ENCODE measurements at regions not wholly inside any gene's neighbourhood (a gene's known extent, or its start where the extent isn't known, plus 50 kb on each side); places are given as distances from the start of the nearest gene placed in this dataset.
A peak's percentile ranks its signal among the peaks of the same experiment; 100 is the strongest.
"Not testable (repeated sequence)": the region's sequence is repeated elsewhere in the genome, so short reads cannot be mapped to it uniquely, and the experiment has no call there.

DNA sequence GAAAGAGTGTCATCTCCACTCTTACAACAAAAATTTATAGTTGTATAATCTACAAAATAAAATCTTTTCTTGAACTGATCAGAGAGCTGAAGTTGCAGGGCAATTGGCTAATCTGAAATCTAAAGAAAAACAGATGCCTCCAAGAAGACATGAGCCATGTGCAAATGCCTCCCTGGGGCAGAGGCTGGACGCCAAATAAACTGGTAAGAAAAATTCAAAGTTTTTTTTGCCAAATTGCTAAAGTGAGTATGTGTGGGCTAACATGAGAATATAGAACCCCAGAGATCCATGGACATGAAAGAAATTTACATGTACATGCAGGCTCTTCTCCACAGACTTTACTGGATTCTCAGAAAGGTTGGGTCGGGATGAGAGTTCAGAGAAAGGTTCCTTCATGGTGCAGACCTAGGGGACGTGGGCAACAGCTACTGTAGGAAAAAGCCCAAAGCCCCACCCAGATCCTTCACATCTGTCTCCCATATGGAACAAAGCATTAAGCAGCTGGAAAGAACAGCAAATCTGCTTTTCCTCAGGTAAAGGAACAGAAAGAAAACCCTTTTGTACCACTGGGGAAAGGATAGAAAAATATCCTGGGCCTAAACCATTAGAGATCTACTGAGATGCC is 90.5 kb upstream of the SIRPG start:
- DNase-seq: no peak

DNA sequence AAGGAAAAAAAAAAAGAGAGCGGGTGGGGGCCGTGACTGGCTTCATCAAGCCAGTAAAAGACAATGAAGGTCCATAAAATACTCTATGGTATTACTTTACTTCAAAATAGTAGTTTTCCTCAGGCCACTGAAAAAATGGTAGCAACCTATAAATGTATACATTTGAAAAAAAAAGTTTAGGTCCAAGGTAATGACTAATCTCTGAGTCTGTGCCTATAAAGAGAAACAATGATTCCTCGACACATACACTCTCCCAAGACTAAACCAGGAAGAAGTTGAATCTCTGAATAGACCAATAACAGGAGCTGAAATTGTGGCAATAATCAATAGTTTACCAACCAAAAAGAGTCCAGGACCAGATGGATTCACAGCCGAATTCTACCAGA is 84.5 kb upstream of the SIRPG start:
- not testable (repeated sequence) for DNase-seq

DNA sequence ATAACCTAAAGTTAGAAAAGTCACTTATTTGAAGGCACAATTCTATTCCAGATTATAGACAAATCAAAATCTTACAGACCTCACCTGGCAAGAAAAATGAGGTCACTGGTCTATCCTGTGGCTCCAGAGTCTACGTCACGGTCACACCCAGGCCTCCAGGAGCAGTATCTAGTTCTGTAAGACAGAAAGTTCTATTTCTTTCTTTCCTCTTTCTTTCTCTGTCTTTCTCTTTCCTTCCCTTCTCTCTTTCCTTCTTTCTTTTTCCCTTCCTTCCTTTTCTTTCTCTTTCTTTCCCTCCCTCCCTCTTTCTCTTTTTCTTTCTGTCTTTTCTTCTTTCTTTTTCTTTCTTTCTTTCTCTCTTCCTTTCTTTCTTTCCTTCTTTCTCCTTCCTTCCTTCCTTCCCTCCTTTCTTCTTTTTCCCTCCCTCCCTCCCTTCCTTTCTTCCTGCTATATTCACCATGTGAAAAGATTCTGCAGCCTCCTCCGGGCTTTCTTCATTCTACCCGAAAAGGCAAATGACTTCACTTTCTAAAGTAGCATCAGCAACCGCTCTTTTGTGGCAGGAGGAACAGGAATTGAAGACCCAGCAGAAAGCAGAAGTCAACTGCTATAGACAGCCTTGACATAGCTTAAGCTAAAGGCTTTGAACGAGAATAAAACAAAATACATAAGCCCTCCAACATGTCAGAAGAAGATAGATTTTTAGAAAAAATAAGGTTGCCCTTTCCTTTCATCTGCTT is 83.9 kb upstream of the SIRPG start:
- DNase-seq: peak; percentile 71

DNA sequence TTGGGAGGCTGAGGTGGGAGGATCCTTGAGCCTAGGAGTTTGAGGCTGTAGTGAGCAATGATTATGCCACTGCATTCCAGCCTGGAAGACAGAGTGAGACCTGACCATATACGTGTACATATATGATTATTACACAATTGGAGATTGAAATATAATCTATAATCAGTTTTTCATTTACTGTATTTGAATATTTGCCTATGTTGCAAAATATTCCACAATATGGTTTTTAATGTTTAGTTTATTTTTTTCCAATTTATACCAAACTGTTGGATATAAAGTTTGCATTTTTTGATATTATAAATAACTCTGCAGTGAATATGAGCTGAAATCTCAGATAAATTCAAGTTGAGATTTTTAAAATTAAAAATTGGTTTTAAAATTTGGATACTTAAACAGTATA is 79.6 kb upstream of the SIRPG start:
- no peak for DNase-seq

DNA sequence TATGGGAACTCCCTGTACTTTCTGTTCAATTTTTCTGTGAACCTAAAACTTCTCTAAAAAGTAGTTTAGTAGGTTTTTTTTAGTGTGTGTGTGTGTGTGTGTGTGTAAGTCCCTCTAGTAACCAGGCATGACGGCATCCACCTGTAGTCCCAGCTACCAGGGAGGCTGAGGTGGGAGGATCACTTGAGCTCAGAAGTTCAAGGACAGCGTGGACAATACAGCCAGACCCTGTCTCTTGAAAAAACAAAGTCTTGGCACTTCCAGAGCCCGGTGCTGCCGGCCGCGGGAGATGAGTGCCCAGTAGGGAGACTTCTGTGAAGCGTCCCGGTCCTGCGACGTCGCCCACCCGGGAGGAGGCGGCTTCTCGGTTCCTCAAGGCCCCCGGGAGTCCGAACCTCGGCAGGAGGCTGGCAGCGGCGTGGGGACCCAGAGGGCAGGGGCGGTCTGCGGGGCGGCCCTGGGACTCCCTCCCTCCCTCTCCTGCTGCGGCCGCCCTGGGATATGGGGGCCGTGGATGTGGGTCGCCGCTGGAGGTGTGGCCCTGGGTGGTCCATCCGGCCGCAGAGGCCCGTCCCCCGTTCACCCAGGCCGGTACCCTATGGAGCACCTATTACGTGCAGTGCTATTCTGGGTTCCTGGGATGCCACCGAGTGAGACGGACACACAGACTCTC is 78.0 kb upstream of the SIRPG start:
- DNase-seq: no peak

DNA sequence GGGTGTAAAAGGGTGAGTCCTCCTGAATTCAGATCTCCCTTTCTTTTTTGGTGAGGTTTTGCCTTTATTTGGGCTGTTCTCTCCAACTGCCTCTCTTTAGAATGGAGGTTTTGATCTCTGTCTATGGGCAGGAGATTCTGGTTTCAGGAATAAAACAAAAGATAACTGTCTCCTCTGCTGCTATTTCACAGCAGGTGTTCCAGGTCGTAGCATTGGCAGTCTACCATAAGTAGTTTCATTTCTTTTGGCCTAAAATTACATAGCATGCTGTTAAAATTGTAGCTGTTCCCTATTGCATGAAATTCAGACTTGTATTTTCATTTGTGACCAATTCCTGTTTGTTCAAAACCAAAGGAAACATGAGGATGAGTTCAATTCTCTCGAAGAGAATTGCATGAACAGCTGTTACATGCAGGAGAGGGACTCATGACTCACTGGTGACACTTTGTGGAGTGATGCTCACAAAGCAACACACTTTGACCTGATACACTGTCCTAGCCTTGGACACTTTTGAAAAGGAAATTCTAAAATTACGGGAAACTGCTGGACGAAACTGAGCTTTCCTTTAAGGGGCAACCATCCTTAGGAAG is 76.8 kb upstream of the SIRPG start:
- DNase-seq: peak; percentile 4

DNA sequence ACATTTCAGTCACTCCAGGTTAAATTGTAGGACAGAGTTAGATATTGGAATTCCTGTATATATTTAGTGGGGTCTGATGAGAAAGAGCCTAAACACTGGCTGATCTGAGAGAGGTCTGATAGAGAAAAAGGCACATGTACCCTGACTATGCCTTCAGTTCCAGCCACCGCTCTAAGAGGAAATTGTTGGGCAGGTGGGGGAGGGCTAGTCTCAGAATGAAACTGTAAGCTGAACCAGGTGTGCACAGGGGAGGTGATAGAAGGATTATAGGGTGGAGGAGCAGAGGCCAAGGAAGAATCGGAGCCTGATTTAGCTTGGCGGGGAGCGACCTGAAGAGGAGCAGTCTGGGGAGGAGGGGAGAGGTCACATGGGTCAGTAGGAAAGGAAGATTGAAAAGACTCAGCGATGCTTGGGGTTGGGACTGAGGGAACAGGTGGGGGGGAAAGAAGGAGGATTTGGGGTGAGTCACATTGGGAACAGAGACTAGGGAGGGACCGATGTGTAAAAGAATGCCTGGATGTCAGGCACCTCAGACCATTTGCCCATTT is 74.3 kb upstream of the SIRPG start:
- DNase-seq: not testable (repeated sequence)

DNA sequence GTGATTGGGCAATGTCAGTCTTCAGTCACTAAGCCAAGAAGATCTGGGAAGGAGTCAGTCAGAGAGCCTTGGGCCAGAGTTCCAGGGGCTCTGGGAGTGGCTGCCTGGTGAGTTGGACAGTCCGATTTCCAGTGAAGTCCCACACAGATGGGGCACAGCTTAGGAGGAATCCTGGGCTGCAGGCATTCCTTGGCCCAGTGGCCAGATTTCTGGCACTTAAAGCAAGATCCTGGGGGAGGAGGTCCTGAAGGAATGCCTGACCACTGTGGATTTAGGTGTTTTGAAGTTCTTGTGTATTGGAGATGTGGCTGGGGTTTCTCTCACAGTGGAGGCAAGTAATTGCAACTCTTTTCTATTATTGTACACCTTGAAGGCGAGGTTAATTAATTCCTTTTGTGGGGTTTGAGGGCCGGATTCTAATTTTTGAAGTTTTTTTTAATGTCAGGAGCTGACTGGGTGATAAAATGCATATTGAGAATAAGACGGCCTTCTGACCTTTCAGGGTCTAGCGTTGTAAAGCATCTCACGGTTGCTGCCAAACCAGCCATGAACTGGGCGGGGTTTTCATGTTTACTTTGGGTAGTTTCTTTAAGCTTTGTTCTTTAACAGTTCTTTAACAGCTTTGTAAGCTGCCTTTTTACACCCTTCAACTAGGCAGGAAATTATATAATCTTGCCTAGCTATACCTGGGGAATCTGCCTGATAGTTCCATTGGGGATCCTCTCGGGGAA is 73.6 kb upstream of the SIRPG start:
- not testable (repeated sequence) for DNase-seq

DNA sequence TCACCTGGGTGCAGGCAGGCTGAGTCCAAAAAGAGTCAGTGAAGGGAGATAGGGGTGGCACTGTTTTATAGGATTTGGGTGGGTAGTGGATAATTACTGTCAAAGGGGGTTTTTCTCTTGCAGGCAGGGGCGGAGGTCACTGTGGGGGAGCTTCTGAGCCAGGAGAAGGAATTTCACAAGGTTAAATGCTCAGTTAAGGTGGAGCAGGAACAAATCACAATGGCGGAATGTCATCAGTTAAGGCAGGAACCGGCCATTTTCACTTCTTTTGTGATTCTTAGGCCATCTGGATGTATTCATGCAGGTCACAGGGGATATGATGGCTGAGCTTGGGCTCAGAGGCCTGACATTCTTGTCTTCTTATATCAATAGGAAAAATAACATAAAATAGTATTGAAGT is 69.7 kb upstream of the SIRPG start:
- DNase-seq: not testable (repeated sequence)

DNA sequence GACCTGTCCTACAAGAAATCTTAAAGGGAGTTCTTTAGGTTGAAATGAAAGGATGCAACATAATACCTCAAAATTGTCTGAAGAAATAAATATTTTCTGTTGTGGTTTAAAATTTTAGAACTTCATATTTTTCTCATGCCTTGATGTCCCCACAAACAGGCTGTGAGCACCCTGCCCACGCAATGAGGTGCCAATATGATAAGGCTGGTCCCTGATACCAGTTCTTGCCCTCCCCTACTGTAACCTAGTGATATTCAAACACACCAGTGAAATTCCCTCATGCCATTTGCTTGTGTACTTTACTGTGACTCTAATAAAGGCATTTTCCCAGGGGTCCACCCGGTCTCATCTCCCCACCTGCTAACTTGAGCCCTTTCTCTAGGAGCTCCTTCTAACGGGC is 67.3 kb upstream of the SIRPG start:
- DNase-seq: no peak

DNA sequence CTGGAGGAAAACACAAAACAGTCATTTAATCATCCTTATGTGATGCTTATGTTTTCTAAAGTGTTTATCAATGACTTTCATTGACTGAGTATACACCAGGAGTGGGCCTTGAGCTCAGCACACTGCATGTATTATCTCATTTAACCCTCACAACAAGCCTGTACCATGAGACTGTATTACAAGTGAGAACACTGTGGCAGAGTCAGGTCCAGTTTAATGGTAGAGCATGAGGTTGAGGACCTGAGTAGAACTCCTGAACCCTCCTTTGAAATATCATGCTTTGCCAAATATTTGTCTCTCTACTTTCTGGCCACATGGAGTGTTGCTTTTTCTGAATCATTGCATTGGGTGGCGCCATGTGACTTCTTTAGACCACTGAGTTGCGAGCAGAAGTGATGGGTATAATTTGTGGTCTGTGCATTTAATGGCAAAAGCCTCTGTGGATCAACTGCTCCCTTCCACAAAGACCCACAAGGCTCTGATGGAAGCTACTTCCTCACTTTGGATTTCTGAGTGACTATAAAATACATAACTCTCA is 65.0 kb upstream of the SIRPG start:
- no peak for DNase-seq

DNA sequence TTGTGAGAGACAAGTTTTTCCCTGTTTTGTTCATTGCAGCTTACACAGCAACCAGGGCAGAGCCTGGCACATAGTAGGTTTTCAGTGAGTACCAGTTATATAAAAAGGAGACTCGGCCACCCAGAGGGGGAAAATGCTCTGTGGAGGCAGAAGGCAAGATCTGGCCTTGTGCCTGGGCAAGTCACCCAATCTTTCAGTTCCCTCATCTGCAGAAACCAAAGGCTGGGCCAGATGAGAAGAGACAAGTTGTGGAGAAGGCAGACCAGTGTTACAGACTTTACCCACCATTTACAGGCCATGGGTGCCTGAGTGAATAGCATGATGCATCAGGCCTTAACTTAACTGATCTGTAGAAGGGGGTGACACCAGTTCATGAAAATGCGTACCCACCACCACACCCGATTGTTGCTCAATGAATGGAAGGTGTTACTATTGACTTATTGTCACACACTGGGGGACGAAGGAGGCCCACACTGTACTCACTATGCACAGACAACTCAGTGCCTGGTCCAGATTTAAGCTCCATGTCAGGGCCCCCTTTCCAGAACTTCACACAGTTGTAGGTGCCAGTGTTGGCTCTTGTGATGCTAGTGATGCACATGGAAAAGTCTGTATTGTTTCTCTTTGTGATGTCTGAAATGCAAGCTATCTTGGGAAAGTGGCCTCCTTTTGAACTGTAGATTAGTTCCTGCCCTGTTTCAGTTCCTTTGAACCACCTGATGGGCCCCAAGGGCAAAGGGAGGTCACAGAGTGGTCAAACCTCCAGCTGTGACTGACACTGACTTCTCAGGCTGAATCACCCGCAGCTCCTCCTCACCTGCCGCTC is 64.3 kb upstream of the SIRPG start:
- no peak for DNase-seq

DNA sequence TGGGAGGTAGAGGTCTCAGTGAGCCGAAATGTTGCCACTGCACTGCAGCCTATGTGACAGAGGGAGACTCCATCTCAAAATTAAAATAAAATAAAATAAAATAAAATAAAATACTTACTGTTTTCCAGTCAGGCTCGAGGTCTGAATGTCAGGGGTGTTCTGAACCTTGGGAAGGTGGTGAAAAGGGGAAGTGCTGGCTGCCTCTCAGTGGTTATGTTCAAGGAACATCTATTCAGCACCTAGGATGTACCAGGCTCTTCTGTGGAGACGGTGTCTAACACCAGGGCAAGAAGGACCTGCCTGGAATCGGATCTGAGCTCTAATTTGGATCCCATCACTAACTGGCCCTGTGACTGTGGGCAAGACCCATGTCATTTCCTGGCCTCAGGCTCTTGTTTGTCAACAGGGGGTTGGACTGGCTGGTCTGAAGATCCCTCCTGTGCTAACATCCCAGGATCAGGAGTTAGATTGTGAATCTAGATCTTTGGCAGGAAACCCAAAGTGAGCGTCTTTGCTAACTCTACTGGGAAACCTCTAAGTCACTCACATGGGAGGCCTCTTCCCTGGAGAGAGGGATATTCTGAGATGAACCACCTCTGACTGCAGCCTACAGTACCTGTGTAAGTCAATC is 63.4 kb upstream of the SIRPG start:
- no peak for DNase-seq

DNA sequence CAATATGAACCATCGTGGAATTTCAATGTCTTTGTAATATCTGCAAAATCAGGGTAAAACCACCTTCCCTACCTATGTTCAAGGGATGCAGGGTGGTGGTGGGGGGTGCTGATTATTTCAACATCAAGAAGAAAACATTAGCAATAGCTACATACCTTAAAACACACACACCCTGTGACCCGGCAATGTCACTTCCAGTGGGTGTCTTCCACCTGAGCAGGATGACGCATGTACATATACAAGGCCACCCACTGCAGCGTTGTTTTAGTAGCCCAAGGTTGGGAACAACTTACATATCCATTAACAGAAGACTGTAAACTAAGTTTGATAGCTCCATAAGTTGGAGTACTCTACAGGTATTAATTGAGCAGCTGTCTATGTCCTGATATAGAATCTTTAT is 62.6 kb upstream of the SIRPG start:
- DNase-seq: no peak

DNA sequence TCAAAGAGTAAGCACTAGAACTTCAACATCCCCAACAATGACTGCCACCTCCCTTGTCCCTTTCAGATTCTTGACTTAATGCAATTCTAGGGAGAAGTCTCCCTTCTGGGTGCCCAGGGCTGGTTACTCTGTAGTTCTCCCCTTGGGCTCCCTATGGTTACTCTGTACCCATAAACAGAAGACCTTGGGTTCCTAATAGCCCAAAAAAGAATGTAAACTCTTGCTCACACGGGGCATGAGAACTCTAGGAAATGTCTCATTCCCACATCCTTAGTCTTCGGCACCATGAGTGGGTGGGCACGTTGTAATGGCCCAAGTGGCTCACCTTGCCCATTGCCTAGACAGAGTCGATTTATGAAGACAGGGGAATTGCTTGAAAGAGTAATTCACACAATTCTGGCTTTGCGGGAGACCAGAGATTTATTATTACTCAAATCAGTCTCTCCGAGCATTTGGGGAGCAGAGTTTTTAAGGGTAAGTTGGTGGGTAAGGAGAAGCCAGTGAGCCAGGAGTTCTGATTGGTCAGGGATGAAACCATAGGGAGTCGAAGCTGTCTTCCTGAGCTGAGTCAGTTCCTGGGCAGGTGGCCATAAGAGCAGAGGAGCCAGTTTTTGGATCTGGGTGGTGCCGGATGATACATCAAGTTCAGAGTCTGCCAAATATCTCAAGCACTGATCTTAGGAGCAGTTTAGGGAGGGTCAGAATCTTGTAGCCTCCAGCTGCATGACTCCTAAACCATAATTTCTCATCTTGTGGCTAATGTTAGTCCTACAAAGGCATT is 61.2 kb upstream of the SIRPG start:
- no peak for DNase-seq

DNA sequence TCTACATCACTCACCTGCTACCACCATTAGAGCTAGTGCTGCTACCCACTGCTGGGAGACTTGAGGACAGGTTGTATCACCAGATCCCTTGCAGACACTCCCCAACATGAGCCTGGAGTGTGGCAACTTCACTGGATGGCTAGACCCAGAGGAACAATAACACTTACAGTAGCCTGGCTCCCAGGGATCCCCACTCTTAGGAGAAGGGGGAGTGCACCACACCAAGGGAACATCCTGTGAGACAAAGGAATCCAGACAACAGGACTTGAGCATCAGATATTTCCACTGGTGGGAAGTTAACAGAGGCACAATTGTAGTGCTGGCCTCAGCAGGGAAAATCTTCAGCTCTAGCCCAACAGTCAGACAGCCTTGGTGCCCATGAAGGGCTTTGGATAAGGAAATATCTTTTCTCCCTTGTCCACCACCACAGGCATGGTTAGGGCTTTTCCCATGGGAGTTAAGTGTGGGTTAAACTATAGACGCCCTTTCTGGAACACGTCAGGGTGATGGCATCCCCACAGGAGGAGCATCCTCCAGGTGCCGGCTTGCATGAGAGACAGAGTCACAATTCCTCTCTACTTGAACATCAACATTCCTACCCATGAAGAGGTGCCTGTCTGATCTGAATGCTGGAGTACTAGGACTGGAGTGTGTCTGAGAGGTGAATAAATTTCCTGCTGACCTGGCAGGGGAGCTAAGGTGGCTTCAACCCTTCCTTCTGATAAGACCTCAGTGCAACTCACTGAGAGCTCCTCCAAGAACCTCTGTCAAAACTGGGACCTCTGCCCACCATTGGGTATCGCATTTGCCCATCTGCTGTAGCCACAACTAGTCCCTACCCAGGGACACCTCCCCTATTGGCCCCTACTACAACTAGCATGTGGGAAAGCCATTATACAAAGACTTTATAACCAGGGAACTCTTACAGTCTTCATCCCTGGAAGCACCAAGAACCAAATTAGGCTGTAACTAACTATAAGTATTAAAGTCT is 55.4 kb upstream of the SIRPG start:
- no peak for DNase-seq

DNA sequence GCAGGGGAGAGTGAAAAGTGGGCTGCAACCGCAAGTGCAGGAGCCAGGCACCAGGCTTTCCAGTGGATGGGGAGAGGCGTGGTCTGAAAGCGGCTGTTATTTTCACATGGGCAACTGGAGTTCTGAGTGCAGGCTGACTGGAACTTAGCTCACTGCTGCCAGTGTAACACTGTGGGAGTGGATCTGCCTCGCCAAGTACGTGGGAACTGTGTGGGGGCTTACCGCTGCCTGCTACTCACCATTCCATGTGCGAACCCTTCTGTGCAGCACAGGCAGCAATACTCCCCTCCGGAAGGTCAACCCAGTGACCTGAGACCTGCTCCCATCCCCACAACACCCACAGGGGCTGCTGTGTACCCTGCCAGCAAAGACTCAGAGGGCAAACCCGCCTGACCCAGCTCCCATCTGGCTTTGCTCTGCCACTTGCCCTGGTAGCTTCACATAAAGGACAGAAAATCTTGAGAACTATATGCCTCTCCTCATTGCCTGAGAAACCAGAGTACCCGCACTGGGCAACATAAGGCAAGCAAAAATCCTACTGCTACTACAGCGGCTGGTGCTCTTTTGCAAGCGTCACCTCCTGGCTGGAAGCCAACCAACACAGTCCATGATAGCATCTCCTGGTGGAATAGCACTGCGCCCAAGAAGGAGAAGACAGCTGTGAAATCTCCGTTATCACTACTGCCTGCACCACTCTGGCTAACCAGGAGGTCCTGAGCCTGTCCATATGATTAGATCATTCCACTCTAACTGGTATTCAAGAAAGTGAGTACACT is 54.4 kb upstream of the SIRPG start:
- no peak for DNase-seq

DNA sequence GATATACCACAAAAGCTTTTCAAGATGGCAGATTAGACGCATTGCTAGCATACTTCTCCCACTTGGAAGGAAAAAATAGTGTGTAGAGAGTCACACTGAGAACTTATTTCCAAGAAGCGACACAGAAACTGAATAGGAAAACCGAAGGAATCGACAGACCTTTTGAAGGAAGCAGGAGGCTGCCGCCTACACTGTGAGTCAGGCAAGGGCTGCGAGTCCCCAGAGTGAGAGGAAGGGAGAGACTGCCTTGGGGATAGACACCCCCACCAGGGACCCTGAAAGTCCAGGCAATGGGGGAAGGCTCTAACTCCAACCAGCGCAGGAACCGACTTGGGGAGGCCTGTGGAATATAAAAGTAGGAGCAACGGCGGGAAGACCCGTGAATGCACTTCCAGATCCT is 53.7 kb upstream of the SIRPG start:
- no peak for DNase-seq

Data from GDM1 (cell line).